ENCODE measurements at regions not wholly inside any gene's neighbourhood (a gene's known extent, or its start where the extent isn't known, plus 50 kb on each side); places are given as distances from the start of the nearest gene placed in this dataset.

DNA sequence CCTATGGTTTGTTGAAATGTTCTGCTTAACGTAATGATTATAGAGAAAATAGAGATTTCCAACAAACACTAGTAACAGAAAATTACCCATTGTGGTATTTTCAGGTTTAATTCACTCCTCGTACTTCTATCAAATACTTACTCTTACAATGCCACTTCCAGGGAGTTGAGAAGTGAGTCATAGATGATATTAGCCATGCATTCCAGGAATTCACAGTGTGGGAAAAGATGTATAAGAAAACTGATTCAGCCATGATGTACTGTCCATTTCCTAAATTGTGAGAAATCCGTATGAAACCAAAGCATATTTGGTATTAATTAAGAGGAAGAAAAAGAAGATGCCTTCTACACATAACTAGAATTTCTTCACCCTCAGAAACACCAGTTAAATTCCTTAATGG, 1854.6 kb upstream of the WWC1 start:
- DNase-seq (ENCODE audit: low spot score) (no peak), FAIRE-seq (no peak), ATAC-seq (no peak)
- Histone ChIP-seq H3K9ac (ENCODE audit: insufficient read depth, low read depth, low read length) (no peak overlapping the region), H2AFZ (ENCODE audit: low read length) (no peak overlapping the region), H3K36me3 (replicated peaks in 1 of 2; ENCODE audit: control insufficient read depth in 1 of 2, insufficient read depth in 2 of 2, low read length in 2 of 2) (no peaks in the 10 kb centered on the region), H3K4me1 (ENCODE audit: insufficient read depth, low read length) (no peaks in the 10 kb centered on the region), H3K27me3 (ENCODE audit: control insufficient read depth in 1 of 2, insufficient read depth in 2 of 2, low read length in 2 of 2) (no peaks in the 10 kb centered on the region), H3K79me2 (ENCODE audit: insufficient read depth, low read length) (no peaks in the 10 kb centered on the region), H3K27ac (ENCODE audit: extremely low read length, insufficient read depth, low read length) (no peak overlapping the region), H3K4me3 (replicated peaks in 1 of 3; ENCODE audit: insufficient read depth in 1 of 3, low read depth in 2 of 3, low read length in 3 of 3) (no peak overlapping the region), H4K20me1 (ENCODE audit: insufficient read depth, low read length) (no peaks in the 10 kb centered on the region), H3K4me2 (ENCODE audit: low read depth, low read length) (no peak overlapping the region), H3K9me3 (ENCODE audit: low read length) (peaks cover 83% of the 10 kb centered on the region)
- intact Hi-C loops (cut with micrococcal nuclease; ENCODE audit: unreplicated experiment), result no loop called here
- TF ChIP-seq, protein P1, sequence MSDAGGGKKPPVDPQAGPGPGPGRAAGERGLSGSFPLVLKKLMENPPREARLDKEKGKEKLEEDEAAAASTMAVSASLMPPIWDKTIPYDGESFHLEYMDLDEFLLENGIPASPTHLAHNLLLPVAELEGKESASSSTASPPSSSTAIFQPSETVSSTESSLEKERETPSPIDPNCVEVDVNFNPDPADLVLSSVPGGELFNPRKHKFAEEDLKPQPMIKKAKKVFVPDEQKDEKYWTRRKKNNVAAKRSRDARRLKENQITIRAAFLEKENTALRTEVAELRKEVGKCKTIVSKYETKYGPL (CRISPR knock-in tag; IDR thresholded peaks at IDR 0.05), result no peak
- TF ChIP-seq ZNF326 (CRISPR knock-in tag; IDR thresholded peaks at IDR 0.05; ENCODE audit: borderline replicate concordance) (no peak), YY1 (IDR thresholded peaks at IDR 0.05; ENCODE audit: insufficient read depth, insufficient replicate concordance, low read depth, low read length) (no peak), SOX5 (CRISPR knock-in tag; IDR thresholded peaks at IDR 0.05; ENCODE audit: borderline replicate concordance) (no peak), RBFOX2 (IDR thresholded peaks at IDR 0.05; ENCODE audit: low read depth, low read length) (no peak)
- TF ChIP-seq, protein P2, sequence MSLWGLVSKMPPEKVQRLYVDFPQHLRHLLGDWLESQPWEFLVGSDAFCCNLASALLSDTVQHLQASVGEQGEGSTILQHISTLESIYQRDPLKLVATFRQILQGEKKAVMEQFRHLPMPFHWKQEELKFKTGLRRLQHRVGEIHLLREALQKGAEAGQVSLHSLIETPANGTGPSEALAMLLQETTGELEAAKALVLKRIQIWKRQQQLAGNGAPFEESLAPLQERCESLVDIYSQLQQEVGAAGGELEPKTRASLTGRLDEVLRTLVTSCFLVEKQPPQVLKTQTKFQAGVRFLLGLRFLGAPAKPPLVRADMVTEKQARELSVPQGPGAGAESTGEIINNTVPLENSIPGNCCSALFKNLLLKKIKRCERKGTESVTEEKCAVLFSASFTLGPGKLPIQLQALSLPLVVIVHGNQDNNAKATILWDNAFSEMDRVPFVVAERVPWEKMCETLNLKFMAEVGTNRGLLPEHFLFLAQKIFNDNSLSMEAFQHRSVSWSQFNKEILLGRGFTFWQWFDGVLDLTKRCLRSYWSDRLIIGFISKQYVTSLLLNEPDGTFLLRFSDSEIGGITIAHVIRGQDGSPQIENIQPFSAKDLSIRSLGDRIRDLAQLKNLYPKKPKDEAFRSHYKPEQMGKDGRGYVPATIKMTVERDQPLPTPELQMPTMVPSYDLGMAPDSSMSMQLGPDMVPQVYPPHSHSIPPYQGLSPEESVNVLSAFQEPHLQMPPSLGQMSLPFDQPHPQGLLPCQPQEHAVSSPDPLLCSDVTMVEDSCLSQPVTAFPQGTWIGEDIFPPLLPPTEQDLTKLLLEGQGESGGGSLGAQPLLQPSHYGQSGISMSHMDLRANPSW (CRISPR knock-in tag; IDR thresholded peaks at IDR 0.05; ENCODE audit: borderline replicate concordance), result no peak
- TF ChIP-seq, protein P3, sequence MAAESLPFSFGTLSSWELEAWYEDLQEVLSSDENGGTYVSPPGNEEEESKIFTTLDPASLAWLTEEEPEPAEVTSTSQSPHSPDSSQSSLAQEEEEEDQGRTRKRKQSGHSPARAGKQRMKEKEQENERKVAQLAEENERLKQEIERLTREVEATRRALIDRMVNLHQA (CRISPR knock-in tag; IDR thresholded peaks at IDR 0.05), result no peak
- TF ChIP-seq, protein P4, sequence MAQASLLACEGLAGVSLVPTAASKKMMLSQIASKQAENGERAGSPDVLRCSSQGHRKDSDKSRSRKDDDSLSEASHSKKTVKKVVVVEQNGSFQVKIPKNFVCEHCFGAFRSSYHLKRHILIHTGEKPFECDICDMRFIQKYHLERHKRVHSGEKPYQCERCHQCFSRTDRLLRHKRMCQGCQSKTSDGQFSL (CRISPR knock-in tag; IDR thresholded peaks at IDR 0.05), result no peak
- ChIA-PET POLR2A (no interaction called here), CTCF (ENCODE audit: low intra/inter-chr PET ratio, low total read pairs) (no interaction called here)
- BruUV-seq (replicated peaks), result no TSS peak
- in situ Hi-C loops (cut with HindIII; ENCODE audit: extremely low pct_ligation_motif_present, low pct_unique_long_range_greater_than_20kb), result no loop called here
- WGBS (ENCODE audit: low lambda C conversion rate), result 1% methylated on average over 3 of the region's 3 CpGs
